Type B pancreatic cell (in vitro differentiated cells): ENCODE measurements at regions not wholly inside any gene's neighbourhood (a gene's known extent, or its start where the extent isn't known, plus 50 kb on each side); places are given as distances from the start of the nearest gene placed in this dataset.

ENCODE experiments used
- DNase-seq: peaks from one replicate; pipeline ENCODE4 v3.0.0; 2021; ENCODE audit warnings: mixed read lengths; ENCODE audit not compliant: unreplicated experiment; ENCODE audit errors: extremely low spot score
- H3K27ac Mint-ChIP-seq: 2 replicates; pipeline ENCODE4 v1.8.0; 2021; ENCODE audit warnings: mild to moderate bottlenecking, mixed read lengths
- H3K27me3 Mint-ChIP-seq: 2 replicates; pipeline ENCODE4 v1.8.0; 2021; ENCODE audit warnings: mixed read lengths
- H3K36me3 Mint-ChIP-seq: 2 replicates; pipeline ENCODE4 v1.8.0; 2021; ENCODE audit warnings: mixed read lengths
- H3K4me1 Mint-ChIP-seq: one replicate; pipeline ENCODE4 v1.8.0; 2021; ENCODE audit warnings: mixed read lengths; ENCODE audit not compliant: unreplicated experiment
- H3K4me3 Mint-ChIP-seq: 2 replicates; pipeline ENCODE4 v1.8.0; 2021; ENCODE audit warnings: mild to moderate bottlenecking, mixed read lengths
- H3K9me3 Mint-ChIP-seq: 2 replicates; pipeline ENCODE4 v1.8.0; 2021; ENCODE audit warnings: mixed read lengths
- TF ChIP-seq, protein P1 (sequence below): fragments of 200-600 bp; sonication (generic); conservative IDR thresholded peaks from 2 replicates; pipeline ENCODE4 v1.5.0; 2021; ENCODE audit warnings: antibody characterized with exemption, mild to moderate bottlenecking

GRCh38 chr15:101543431-101543830, 53.9 kb upstream of the PCSK6 start:
- H3K4me1 Mint-ChIP-seq, result no peaks in the 10 kb centered on the region
- H3K27ac Mint-ChIP-seq, result no peak overlapping the region
- peaks cover 8% of the 10 kb centered on the region for H3K27me3 Mint-ChIP-seq
- TF ChIP-seq, protein P1, sequence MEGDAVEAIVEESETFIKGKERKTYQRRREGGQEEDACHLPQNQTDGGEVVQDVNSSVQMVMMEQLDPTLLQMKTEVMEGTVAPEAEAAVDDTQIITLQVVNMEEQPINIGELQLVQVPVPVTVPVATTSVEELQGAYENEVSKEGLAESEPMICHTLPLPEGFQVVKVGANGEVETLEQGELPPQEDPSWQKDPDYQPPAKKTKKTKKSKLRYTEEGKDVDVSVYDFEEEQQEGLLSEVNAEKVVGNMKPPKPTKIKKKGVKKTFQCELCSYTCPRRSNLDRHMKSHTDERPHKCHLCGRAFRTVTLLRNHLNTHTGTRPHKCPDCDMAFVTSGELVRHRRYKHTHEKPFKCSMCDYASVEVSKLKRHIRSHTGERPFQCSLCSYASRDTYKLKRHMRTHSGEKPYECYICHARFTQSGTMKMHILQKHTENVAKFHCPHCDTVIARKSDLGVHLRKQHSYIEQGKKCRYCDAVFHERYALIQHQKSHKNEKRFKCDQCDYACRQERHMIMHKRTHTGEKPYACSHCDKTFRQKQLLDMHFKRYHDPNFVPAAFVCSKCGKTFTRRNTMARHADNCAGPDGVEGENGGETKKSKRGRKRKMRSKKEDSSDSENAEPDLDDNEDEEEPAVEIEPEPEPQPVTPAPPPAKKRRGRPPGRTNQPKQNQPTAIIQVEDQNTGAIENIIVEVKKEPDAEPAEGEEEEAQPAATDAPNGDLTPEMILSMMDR, result no peak
- H3K4me3 Mint-ChIP-seq, result no peak overlapping the region
- no peaks in the 10 kb centered on the region for H3K9me3 Mint-ChIP-seq
- no peak for DNase-seq
- no peaks in the 10 kb centered on the region for H3K36me3 Mint-ChIP-seq

GRCh38 chr15:101543026-101543390, 53.5 kb upstream of the PCSK6 start:
- TF ChIP-seq, protein P1, result no peak
- Mint-ChIP-seq H3K4me1 (peaks cover under 1% of the 10 kb centered on the region), H3K9me3 (no peaks in the 10 kb centered on the region), H3K36me3 (no peaks in the 10 kb centered on the region), H3K4me3 (no peak overlapping the region), H3K27ac (no peak overlapping the region), H3K27me3 (peaks cover 8% of the 10 kb centered on the region)
- no peak for DNase-seq

- Mint-ChIP-seq H3K27ac (no peak overlapping the region), H3K4me1 (peaks cover 5% of the 10 kb centered on the region), H3K36me3 (no peaks in the 10 kb centered on the region), H3K4me3 (no peak overlapping the region), H3K27me3 (peaks cover 8% of the 10 kb centered on the region), H3K9me3 (no peaks in the 10 kb centered on the region)
- no peak for DNase-seq
- TF ChIP-seq, protein P1, result no peak
Measured at GRCh38 chr15:101542306-101543025, 53.0 kb upstream of the PCSK6 start.

DNA sequence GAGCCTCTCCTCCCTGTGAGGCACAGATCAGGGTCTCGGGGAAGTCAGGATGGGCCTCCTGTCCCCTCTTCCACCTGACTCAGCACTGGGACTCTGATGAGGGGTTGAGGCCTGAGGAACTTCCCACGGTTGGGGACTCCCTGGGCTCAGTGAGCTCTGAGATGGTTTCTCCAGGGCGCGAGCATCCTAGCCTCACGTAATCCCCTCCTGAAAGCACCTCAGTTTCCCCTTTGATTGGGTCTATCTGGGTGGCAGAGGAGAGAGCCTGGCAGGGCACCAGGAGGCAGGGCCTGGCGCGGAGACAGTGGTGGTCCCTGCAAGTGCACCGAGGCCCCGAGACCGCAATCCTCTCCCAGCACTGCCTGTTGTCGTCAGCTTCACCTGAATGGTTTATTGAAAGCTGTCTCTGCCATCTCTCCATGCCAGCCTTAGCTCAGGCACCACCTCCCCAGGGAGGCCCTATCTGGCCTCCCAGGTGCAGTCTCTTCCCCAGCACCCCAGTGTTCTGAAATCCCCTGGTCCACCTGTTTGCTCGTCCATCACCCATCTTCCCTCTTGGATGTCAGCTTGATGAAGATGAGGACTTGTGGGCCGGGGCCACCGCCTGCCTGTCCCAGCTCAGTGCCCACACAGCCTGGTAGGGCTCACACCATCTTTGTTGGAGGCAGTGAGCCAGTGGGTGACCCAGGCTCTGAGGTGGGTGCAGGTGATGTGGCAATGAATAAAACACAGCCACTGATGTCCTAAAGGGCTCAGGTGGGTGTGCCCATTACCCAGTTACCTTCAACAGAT, 52.2 kb upstream of the PCSK6 start:
- TF ChIP-seq, protein P1, result no peak
- Mint-ChIP-seq H3K27ac (no peak overlapping the region), H3K4me1 (peaks cover 5% of the 10 kb centered on the region), H3K27me3 (peaks cover 8% of the 10 kb centered on the region), H3K36me3 (no peaks in the 10 kb centered on the region), H3K4me3 (no peak overlapping the region), H3K9me3 (no peaks in the 10 kb centered on the region)
- DNase-seq, result no peak

GRCh38 chr15:101540480-101541239, 51.2 kb upstream of the PCSK6 start:
- Mint-ChIP-seq H3K4me3 (no peak overlapping the region), H3K4me1 (peaks cover 5% of the 10 kb centered on the region), H3K9me3 (no peaks in the 10 kb centered on the region), H3K36me3 (no peaks in the 10 kb centered on the region), H3K27ac (peak overlapping the region; percentile 23), H3K27me3 (peaks cover 1% of the 10 kb centered on the region)
- TF ChIP-seq, protein P1, result no peak
- peak; percentile 62 for DNase-seq
